ENCODE measurements at regions not wholly inside any gene's neighbourhood (a gene's known extent, or its start where the extent isn't known, plus 50 kb on each side); places are given as distances from the start of the nearest gene placed in this dataset.

DNA sequence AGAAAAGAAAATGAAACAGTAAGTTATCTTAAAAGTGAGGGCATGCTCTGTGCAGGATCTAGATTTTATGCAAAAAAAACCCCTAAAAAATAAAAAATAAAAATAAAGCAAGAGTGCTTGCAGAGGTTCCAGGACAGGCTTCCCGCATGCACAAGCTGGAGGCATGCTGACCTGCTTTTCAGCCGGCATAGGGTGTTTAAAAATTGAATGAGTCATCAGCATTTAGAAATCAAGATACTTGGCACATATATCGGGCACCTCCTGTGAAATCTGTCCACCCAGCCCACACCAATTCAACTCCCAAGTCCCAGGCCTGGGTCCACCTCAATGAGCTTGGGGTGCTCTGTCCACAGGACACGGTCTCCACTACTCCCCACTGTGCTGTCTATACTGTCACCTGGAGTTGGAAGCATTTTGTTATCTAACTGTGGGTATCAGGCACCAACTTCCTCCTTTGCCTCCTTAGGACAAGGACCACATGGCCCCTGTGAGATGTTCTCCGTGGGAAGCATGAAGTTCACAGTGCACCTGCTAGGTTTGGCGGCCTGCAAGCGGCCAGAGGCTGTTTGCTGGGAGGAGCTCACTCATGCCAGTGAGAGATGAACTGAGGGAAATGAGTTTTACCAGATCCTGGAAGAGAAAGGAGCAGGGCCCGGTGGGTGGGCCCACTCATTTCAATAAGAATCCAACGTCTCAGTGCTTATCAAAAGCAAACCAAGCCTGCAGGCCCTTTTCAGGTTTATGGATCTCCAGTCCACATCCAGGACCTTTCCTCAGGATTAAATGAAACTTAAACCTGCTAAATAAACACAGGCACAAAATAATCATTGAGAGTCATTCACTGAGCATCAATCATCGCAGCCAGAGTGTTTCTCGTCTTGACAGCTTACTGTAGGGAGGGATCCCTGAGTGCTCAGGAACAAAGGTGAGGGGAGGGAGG lies 121.1 kb downstream of the FOXA2 start:
- H3K4me3 Mint-ChIP-seq: no peak overlapping the region
- no peak for DNase-seq
- ATAC-seq: no peak
- H3K27me3 Mint-ChIP-seq: peaks cover 16% of the 10 kb centered on the region
- no peaks in the 10 kb centered on the region for H3K4me1 Mint-ChIP-seq
- H3K9me3 Mint-ChIP-seq: no peaks in the 10 kb centered on the region
- H3K27ac Mint-ChIP-seq: no peak overlapping the region

DNA sequence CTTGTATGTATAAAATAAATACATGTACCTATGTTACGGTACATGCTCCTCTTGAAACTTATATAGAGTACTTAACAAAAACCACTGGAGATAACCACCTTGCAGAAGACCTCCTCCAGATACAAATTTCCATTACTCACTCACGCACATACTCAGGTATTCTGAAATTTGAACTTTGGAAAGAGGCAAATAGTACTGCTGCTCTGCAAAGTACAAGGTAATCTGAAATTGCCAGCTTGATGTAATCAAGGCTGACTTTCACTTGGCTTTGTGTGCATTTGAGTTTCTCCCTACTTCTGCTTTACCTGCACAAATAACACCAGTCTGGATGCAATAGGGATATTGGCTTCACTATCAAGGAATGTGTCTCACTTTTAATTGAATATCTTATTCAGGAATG lies 123.6 kb downstream of the FOXA2 start:
- no peak overlapping the region for H3K27ac Mint-ChIP-seq
- peaks cover 10% of the 10 kb centered on the region for H3K27me3 Mint-ChIP-seq

DNA sequence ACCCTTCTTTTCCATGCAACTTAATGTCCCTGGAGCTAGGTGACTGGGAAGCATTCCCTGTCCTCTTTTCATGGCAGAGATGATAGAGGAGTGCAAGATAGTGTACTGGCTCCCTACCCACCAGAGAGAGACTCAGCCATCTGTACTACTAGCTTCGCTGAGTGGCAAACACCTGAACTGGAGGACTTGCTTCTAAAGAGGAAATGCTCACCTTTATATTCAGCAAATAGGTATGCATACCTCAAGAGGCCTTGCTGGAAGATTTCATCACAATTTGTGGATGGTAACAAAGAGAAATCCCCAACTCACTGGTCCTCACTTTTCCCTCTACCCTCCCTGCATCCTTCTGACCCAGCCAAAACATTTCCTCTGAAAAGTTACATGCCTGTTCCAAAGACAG lies 124.1 kb downstream of the FOXA2 start:
- no peak overlapping the region for H3K4me3 Mint-ChIP-seq
- peaks cover 4% of the 10 kb centered on the region for H3K27me3 Mint-ChIP-seq
- H3K9me3 Mint-ChIP-seq: no peaks in the 10 kb centered on the region
- no peak for ATAC-seq
- H3K27ac Mint-ChIP-seq: no peak overlapping the region
- H3K4me1 Mint-ChIP-seq: no peaks in the 10 kb centered on the region
- no peak for DNase-seq

More for the DNA sequence above, 123.6 kb downstream of the FOXA2 start:
- Mint-ChIP-seq H3K4me1 (no peaks in the 10 kb centered on the region), H3K4me3 (no peak overlapping the region), H3K9me3 (no peaks in the 10 kb centered on the region)
- no peak for DNase-seq
- no peak for ATAC-seq

DNA sequence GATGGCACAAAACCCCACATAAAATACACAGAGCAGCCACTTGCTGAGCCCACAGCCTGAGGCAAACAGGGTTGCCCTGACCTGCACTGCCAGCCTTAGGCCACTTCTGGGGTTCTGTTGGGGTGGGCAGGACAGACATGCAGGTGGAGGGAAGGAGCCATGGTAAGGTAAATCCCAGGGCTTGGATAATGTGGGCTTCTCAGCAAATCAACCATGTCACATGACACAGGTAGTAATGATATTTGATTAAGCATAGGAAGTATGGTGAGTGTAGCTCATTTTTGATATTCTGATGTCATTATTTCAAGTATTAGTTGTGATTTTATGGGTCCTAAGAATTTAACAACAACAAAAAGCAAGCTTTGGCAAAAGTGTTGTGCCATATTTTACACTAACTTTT lies 124.6 kb downstream of the FOXA2 start:
- DNase-seq (no peak), ATAC-seq (no peak)
- Mint-ChIP-seq H3K4me3 (no peak overlapping the region), H3K4me1 (no peaks in the 10 kb centered on the region), H3K27me3 (no peaks in the 10 kb centered on the region), H3K9me3 (no peaks in the 10 kb centered on the region), H3K27ac (no peak overlapping the region)

DNA sequence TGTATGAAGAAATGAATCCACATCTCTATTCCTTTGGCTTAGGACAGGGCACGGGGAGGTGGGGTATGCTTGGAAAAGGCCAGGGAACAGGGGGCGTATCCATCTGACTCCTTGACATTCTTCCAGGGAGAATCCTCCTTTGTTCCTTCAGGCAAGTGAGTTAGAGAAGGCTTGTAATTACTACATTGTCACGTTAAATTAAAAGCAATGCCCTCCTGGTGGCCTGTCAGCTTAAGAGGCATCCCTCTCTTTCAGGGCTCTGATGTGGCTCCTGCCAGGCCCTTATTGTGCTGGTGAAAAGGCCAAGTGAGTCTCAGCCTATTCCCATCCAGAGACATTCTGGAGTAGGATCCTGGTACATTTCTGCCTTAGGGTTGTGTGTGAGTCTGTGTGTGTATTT lies 128.3 kb downstream of the FOXA2 start:
- H3K27ac Mint-ChIP-seq: no peak overlapping the region
- DNase-seq (no peak), ATAC-seq (no peak)
- no peak overlapping the region for H3K4me3 Mint-ChIP-seq
- no peaks in the 10 kb centered on the region for H3K27me3 Mint-ChIP-seq
- H3K4me1 Mint-ChIP-seq: no peaks in the 10 kb centered on the region
- H3K9me3 Mint-ChIP-seq: no peaks in the 10 kb centered on the region

DNA sequence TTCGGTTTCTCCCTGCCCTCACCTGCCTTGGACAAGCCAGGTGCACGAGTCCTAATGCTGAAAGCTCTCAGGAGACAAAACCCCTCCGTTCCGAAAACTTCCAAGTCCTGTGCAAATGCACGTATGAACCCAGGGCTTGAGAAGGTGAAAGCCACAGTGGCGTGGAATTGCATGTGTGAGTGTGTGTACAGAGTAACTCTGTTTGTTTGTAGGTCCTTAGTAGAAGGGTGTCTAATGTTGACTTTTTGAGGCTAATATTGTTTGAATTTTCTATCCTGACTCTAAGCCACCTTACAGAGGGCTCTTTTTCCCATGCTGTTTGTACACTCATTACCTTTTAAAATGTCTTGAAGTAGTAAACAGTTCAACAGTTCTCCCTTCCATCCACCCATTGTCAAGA lies 129.1 kb downstream of the FOXA2 start:
- no peak overlapping the region for H3K27ac Mint-ChIP-seq
- H3K4me3 Mint-ChIP-seq: no peak overlapping the region
- H3K27me3 Mint-ChIP-seq: no peaks in the 10 kb centered on the region
- DNase-seq (no peak), ATAC-seq (no peak)
- H3K9me3 Mint-ChIP-seq: no peaks in the 10 kb centered on the region
- no peaks in the 10 kb centered on the region for H3K4me1 Mint-ChIP-seq

DNA sequence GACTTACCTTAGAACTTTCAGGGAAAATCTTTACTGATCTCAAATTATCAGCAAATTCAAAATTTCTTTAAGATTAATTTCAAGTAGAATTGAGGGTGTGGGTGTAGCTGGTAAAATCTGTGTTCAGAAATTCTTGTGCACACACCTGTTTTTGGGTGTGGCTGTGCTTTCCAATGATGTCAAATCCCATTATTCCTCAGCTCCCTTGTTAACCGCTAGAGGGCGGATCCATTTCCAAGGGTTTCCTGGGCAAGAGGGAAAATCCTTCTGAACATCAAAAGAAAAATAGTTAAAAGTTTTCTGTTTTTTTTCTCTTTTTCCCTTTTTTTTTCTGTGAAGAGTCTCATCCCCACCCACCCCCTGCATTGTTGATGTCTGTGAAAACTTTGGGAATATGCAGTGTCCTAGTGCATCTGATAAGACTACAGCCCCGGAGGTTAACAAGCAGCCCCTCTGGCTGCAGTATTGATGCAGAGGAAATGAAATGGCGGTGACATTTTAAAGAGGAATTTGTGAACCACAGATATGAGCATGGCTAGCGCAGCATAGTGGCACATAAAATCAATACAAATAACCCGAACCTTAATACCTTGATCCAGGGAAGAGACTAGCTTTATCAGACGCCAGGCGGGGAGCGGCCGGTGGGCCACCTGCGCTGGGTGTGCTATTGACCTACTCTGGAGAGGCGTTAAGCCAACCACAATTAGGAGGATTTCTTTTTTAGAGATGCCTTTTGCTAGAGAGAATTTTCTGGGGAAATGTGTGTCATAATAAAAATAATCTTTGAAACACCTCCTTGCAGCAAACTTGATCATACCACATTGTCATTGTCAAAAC lies 130.9 kb downstream of the FOXA2 start:
- H3K4me3 Mint-ChIP-seq: no peak overlapping the region
- ATAC-seq: no peak
- no peak overlapping the region for H3K27ac Mint-ChIP-seq
- no peaks in the 10 kb centered on the region for H3K9me3 Mint-ChIP-seq
- H3K27me3 Mint-ChIP-seq: no peaks in the 10 kb centered on the region
- no peaks in the 10 kb centered on the region for H3K4me1 Mint-ChIP-seq
- no peak for DNase-seq

DNA sequence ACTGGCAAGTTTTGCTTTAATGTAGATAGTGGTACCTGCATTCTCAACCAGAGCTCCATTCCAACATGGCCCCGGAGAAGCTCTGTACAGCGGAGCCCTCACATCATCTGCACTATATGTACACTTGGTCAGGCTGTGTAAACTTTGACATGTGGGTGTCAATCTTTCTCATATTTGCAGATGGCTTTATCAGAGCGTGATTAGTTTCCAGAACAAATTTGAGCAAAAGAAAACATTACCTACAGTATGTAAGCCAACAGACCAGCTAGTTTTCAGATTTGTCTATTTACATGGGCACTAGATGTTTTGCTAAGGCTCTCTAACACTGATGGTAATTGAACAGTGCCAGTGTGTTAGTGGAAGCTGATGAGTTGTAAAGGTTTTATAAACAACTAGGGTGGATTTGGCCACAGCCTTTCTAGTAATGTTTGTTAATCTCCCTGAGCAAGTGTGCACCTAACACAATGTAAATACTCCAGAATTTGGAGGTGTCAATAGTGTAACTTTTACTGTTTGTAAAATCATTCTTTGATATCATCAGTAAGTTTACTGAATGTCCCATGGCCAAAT lies 131.8 kb downstream of the FOXA2 start:
- no peak overlapping the region for H3K4me3 Mint-ChIP-seq
- H3K4me1 Mint-ChIP-seq: no peaks in the 10 kb centered on the region
- no peaks in the 10 kb centered on the region for H3K9me3 Mint-ChIP-seq
- ATAC-seq: no peak
- no peaks in the 10 kb centered on the region for H3K27me3 Mint-ChIP-seq
- DNase-seq: no peak
- no peak overlapping the region for H3K27ac Mint-ChIP-seq

DNA sequence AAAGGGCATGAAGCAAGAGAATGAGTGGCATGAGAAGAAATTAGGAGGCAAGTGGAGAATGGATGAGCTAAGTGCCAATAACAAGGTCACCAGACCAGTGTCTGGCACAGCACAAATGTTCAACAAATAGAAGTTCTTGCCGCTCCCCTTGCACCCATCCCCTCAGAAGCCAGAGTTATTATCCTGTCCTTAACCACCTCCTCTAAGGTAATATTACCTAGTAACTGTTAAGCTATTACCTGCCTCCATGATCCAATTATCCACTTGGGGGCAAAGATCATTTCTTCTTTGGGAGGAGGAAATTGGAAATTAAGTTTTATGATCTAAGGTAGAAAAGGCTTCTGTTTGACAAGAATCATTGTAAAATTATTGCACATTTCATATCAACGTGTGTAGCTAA lies 133.8 kb downstream of the FOXA2 start:
- H3K9me3 Mint-ChIP-seq: peaks cover 0 to 2% of the 10 kb centered on the region in 2 donors
- ATAC-seq (no peak), DNase-seq (no peak)
- no peak overlapping the region for H3K4me3 Mint-ChIP-seq
- H3K27ac Mint-ChIP-seq: no peak overlapping the region
- no peaks in the 10 kb centered on the region for H3K4me1 Mint-ChIP-seq
- H3K27me3 Mint-ChIP-seq: peaks cover under 1% of the 10 kb centered on the region

DNA sequence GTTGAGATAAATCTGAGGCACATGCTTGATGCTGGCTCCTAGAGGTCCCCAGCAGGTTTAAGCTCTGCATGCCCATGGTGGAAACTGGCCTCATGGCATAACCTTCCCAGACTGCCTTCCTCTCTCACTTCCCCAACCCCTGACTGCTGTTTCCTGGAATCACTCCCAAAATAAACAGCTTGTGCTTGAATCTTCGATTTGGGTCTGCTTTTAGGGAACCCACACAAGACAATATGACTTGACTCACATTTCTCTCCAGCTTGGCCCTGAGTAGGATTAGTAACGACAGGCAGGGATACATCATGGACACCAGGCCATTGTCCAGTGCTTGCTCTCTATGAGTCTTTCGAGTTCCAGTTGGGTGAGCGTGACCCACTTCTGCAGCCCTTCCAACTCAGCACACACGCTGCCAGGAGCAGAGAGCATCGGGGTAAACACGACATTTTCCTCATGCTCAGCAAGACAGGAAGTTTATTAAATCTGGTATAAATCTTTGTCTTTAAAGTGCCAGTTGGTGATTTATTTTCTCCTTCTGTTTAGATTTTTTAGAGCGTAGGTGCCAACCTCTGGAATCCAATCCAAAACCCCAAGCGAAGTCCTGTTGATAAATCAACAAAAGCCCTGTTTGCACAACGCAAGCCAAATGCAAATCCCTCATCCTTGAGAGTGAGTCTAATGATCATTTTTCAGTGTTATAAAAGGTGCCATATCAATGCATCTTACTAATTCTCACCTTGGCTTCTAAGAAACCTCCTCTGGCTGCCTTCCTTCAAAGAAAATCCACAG lies 135.0 kb downstream of the FOXA2 start:
- no peak overlapping the region for H3K27ac Mint-ChIP-seq
- no peaks in the 10 kb centered on the region for H3K4me1 Mint-ChIP-seq
- H3K9me3 Mint-ChIP-seq: peaks cover 0 to 9% of the 10 kb centered on the region in 2 donors
- ATAC-seq (no peak), DNase-seq (no peak)
- peaks cover 9% of the 10 kb centered on the region for H3K27me3 Mint-ChIP-seq
- H3K4me3 Mint-ChIP-seq: no peak overlapping the region

DNA sequence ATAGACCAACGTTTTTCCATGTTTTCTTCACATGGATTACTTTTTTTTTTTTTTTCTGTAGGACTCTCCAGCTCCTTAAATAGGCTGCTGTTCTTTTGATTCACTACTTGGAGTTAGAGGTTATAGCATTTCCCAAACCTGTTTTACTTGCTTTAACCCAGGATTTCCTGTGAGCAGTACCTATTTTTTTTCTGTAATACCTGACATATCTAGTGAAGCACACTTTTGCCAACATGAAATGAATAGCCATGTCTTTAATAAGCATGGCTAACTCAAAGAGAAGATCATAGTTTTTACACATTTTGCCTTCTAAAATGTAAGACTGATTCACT lies 137.0 kb downstream of the FOXA2 start:
- no peak for DNase-seq
- peaks cover 0 to 9% of the 10 kb centered on the region in 2 donors for H3K9me3 Mint-ChIP-seq
- H3K4me1 Mint-ChIP-seq: no peaks in the 10 kb centered on the region
- no peak overlapping the region for H3K4me3 Mint-ChIP-seq
- ATAC-seq: no peak
- H3K27ac Mint-ChIP-seq: no peak overlapping the region
- H3K27me3 Mint-ChIP-seq: peaks cover 9% of the 10 kb centered on the region

DNA sequence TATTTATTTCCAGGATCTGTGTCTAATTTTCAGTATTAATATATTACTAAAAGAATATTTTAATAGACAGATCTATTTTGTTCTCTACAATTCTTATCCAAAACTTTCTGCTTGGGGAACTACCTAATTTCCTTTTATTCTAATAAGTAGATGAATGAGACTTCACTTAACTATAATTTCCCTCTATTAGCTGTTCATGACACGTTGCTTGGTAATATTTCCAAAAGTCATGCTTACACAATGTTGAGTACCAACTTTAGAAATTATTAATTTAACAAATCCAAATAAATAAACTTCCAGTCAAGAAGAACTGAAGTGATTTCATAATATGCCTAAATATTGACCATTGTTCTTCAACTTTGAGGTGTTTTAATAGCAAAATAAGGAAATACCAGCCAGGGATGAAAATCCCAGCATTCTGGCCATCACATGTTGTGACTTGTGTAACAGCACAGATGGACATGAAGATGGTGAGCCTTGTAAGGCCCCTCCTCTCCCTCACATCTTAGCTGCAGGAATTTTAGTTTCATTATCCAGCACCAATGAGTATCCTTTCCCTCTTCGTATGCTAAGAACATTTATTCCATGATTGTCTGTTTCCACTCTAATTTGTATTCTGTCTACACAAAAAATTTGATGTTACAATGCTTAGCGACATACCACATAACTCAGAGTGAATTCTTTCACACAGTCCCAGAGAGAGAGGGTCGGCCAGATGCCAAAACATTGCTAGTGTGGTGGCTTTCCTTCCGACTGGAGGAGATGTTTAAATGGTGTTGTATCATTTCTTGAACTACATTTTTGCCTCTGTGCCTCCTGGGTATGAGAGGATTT lies 137.5 kb downstream of the FOXA2 start:
- no peaks in the 10 kb centered on the region for H3K4me1 Mint-ChIP-seq
- no peak for ATAC-seq
- peaks cover 0 to 9% of the 10 kb centered on the region in 2 donors for H3K9me3 Mint-ChIP-seq
- H3K4me3 Mint-ChIP-seq: no peak overlapping the region
- H3K27me3 Mint-ChIP-seq: peaks cover 9% of the 10 kb centered on the region
- no peak for DNase-seq
- no peak overlapping the region for H3K27ac Mint-ChIP-seq

DNA sequence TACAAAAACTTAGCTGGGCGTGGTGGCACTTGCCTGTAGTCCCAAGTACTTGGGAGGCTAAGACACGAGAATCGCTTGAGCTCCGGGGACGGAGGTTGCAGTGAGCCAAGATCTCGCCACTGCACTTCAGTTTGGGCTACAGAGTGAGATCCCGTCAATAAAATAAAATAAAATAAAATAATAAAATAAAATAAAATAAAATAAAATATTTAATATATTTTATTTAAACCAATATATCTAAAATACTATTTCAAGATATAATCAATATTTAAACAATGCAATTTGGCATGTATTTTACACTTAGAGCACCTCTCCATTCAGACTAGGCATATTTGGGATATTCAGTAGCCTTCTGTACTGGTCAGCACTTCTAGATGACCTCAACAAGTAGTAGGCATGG lies 142.1 kb downstream of the FOXA2 start:
- Mint-ChIP-seq H3K27me3 (peaks cover 9% of the 10 kb centered on the region), H3K4me3 (no peak overlapping the region), H3K4me1 (no peaks in the 10 kb centered on the region), H3K9me3 (peaks cover 0 to 9% of the 10 kb centered on the region in 2 donors), H3K27ac (no peak overlapping the region)
- DNase-seq: no peak
- no peak for ATAC-seq

DNA sequence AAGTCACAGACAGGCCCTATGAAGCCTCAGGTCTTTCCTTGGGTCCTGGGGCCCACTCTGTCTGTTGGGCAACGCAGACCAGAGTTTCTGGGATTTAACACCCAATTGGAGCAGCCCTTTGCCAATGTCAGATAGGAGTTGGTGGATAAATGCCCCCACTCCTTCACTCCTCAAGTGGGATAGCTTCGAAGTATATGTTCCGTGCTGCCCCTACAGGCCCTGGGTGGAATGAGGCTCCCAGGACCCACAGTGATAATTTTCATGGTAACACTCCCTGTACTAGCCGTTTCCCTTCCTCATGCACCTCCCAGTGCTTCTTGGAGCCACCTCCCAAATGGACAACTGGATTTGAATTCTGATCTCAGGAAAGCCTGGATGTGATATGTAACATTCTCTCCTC lies 145.4 kb downstream of the FOXA2 start:
- H3K4me1 Mint-ChIP-seq: no peaks in the 10 kb centered on the region

DNA sequence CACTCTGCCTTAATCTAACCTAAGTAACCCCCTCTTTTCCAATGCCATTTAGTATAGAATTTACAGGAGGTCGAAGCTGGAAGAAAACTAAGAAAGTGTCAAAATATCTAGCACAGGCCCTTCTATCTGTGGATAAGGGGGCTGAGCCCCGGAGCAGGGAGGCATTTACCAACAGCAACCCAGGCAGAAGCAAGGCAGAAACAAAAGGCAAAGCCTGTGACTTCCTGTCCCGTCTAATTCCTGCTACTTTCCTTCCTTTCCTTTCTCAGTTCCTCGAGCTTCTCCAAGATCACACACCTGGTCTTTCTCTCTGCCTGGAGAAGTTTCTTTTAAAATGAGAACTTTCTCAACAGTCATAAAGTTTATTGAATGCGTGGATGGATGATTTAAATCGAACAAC lies 146.0 kb downstream of the FOXA2 start:
- ATAC-seq (no peak), DNase-seq (no peak)
- no peak overlapping the region for H3K4me3 Mint-ChIP-seq
- no peaks in the 10 kb centered on the region for H3K4me1 Mint-ChIP-seq
- H3K9me3 Mint-ChIP-seq: no peaks in the 10 kb centered on the region
- H3K27me3 Mint-ChIP-seq: no peaks in the 10 kb centered on the region
- H3K27ac Mint-ChIP-seq: no peak overlapping the region

More for the DNA sequence above, 145.4 kb downstream of the FOXA2 start:
- ATAC-seq (no peak), DNase-seq (no peak)
- Mint-ChIP-seq H3K27ac (no peak overlapping the region), H3K9me3 (no peaks in the 10 kb centered on the region), H3K27me3 (no peaks in the 10 kb centered on the region), H3K4me3 (no peak overlapping the region)
